HG03196 (cell line): ENCODE measurements at regions not wholly inside any gene's neighbourhood (a gene's known extent, or its start where the extent isn't known, plus 50 kb on each side); places are given as distances from the start of the nearest gene placed in this dataset.

Experiments used
- ATAC-seq: cut with Tn5 transposase; IDR thresholded peaks from one replicate; pipeline ENCODE4 v1.9.1; 2021; ENCODE audit not compliant: unreplicated experiment

- ATAC-seq, result no peak
These were observed 125.9 kb upstream of the PPARGC1A start for GRCh38 chr4:24015782-24016181.

GRCh38 chr4:24013668-24014422 lies 124.0 kb upstream of the PPARGC1A start:
- no peak for ATAC-seq

- ATAC-seq, result no peak
These were observed 121.1 kb upstream of the PPARGC1A start for GRCh38 chr4:24010994-24011393.

- no peak for ATAC-seq
These were observed 120.7 kb upstream of the PPARGC1A start for GRCh38 chr4:24010573-24010972.

GRCh38 chr4:24007860-24008261 lies 118.0 kb upstream of the PPARGC1A start:
- ATAC-seq, result no peak

- no peak for ATAC-seq
These were observed 116.4 kb upstream of the PPARGC1A start for GRCh38 chr4:24006269-24006668.

GRCh38 chr4:24003926-24004325 lies 114.1 kb upstream of the PPARGC1A start:
- no peak for ATAC-seq

GRCh38 chr4:24003496-24003895 lies 113.6 kb upstream of the PPARGC1A start:
- ATAC-seq, result no peak

- ATAC-seq, result no peak
These were observed 112.6 kb upstream of the PPARGC1A start for GRCh38 chr4:24002330-24002966.

- no peak for ATAC-seq
These were observed 111.9 kb upstream of the PPARGC1A start for GRCh38 chr4:24001486-24002329.

GRCh38 chr4:24000470-24000831 lies 110.6 kb upstream of the PPARGC1A start:
- no peak for ATAC-seq

- ATAC-seq, result no peak
These were observed 110.0 kb upstream of the PPARGC1A start for GRCh38 chr4:23999714-24000469.

- ATAC-seq, result no peak
These were observed 103.5 kb upstream of the PPARGC1A start for GRCh38 chr4:23993373-23993772.

GRCh38 chr4:23991444-23991843 lies 101.6 kb upstream of the PPARGC1A start:
- ATAC-seq, result no peak

GRCh38 chr4:23986270-23986669 lies 96.4 kb upstream of the PPARGC1A start:
- no peak for ATAC-seq

GRCh38 chr4:23981328-23981727 lies 91.5 kb upstream of the PPARGC1A start:
- no peak for ATAC-seq

- ATAC-seq, result no peak
These were observed 89.7 kb upstream of the PPARGC1A start for GRCh38 chr4:23979534-23979933.

GRCh38 chr4:23978002-23978401 lies 88.2 kb upstream of the PPARGC1A start:
- no peak for ATAC-seq

GRCh38 chr4:23976423-23976822 lies 86.6 kb upstream of the PPARGC1A start:
- ATAC-seq, result no peak

- no peak for ATAC-seq
These were observed 83.5 kb upstream of the PPARGC1A start for GRCh38 chr4:23973308-23973855.

GRCh38 chr4:23972805-23973204 lies 83.0 kb upstream of the PPARGC1A start:
- ATAC-seq, result no peak
